H1 (cell line): ENCODE measurements at regions not wholly inside any gene's neighbourhood (a gene's known extent, or its start where the extent isn't known, plus 50 kb on each side); places are given as distances from the start of the nearest gene placed in this dataset.

Experiments
- CHD1 ChIP-seq: IDR thresholded peaks from 2 replicates; pipeline ENCODE4 v1.6.1; 2012; ENCODE audit warnings: low read depth, low read length, improper control_type of control experiment
- EZH2 ChIP-seq: fragments of 200-600 bp; sonication (generic); IDR thresholded peaks from 2 replicates; pipeline ENCODE4 v1.7.1; 2012; ENCODE audit warnings: low read depth, mild to moderate bottlenecking, moderate library complexity, low read length, inconsistent platforms; ENCODE audit not compliant: severe bottlenecking
- GABPA ChIP-seq: IDR thresholded peaks from 2 replicates; pipeline ENCODE4 v1.6.1; 2011; ENCODE audit warnings: mild to moderate bottlenecking, low read length, moderate library complexity, borderline replicate concordance; ENCODE audit not compliant: insufficient read depth
- GTF2F1 ChIP-seq: IDR thresholded peaks from 2 replicates; pipeline ENCODE4 v1.6.1; 2012; ENCODE audit warnings: low read depth, low read length, improper control_type of control experiment, borderline replicate concordance
- HDAC2 ChIP-seq, 2 experiments: fragments of 300-600 bp in 1 of 2; sonication (generic) in 1 of 2; IDR thresholded peaks; 2 replicates each; pipeline ENCODE4 v1.6.1; 2011 to 2012; ENCODE audit warnings: low read depth in 2 of 2, low read length in 2 of 2, mild to moderate bottlenecking in 2 of 2, moderate library complexity in 2 of 2, borderline replicate concordance in 1 of 2, inconsistent platforms in 1 of 2
- JUND ChIP-seq: IDR thresholded peaks from 2 replicates; pipeline ENCODE4 v1.6.1; 2011; ENCODE audit warnings: mild to moderate bottlenecking, improper control_type of control experiment, low read length
- KDM1A ChIP-seq: fragments of 200-600, 300-600 bp; sonication (generic); IDR thresholded peaks from 2 replicates; pipeline ENCODE4 v1.7.1; 2016; ENCODE audit warnings: mild to moderate bottlenecking, low read length, borderline replicate concordance
- SIRT6 ChIP-seq: IDR thresholded peaks from one replicate; pipeline ENCODE4 v1.7.1; 2012; ENCODE audit warnings: low read length, inconsistent platforms
- TBP ChIP-seq: IDR thresholded peaks from 2 replicates; pipeline ENCODE4 v1.6.1; 2011; ENCODE audit warnings: low read depth, low read length, improper control_type of control experiment
- TF ChIP-seq, protein P1 (sequence below), 3 experiments: IDR thresholded peaks; 1 replicate in 2 of 3; 2 replicates in 1 of 3; pipeline versions ENCODE4 v1.5.1 to v1.6.1; 2011; ENCODE audit warnings: low read length in 3 of 3, mild to moderate bottlenecking in 3 of 3, inconsistent platforms in 2 of 3, low read depth in 1 of 3, moderate library complexity in 1 of 3; ENCODE audit not compliant: insufficient read depth in 1 of 3; ENCODE audit errors: control extremely low read depth in 1 of 3
- TF ChIP-seq, protein P2 (sequence below): IDR thresholded peaks from 2 replicates; pipeline ENCODE4 v1.6.1; 2011; ENCODE audit warnings: low read depth, mild to moderate bottlenecking, low read length; ENCODE audit not compliant: insufficient read depth

GRCh38 chr7:148487912-148488311, 102.7 kb upstream of the C7orf33 start:
- TF ChIP-seq, protein P1, sequence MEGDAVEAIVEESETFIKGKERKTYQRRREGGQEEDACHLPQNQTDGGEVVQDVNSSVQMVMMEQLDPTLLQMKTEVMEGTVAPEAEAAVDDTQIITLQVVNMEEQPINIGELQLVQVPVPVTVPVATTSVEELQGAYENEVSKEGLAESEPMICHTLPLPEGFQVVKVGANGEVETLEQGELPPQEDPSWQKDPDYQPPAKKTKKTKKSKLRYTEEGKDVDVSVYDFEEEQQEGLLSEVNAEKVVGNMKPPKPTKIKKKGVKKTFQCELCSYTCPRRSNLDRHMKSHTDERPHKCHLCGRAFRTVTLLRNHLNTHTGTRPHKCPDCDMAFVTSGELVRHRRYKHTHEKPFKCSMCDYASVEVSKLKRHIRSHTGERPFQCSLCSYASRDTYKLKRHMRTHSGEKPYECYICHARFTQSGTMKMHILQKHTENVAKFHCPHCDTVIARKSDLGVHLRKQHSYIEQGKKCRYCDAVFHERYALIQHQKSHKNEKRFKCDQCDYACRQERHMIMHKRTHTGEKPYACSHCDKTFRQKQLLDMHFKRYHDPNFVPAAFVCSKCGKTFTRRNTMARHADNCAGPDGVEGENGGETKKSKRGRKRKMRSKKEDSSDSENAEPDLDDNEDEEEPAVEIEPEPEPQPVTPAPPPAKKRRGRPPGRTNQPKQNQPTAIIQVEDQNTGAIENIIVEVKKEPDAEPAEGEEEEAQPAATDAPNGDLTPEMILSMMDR (IDR thresholded peaks at IDR 0.05; ENCODE audit: control extremely low read depth in 1 of 3, insufficient read depth in 1 of 3, low read depth in 1 of 3, low read length in 3 of 3): no peak
- TF ChIP-seq HDAC2 (IDR thresholded peaks at IDR 0.05; ENCODE audit: borderline replicate concordance in 1 of 2, low read depth in 2 of 2, low read length in 2 of 2): no peak
- no peak for TF ChIP-seq JUND
- no peak for TF ChIP-seq EZH2
- no peak for TF ChIP-seq KDM1A
- TF ChIP-seq SIRT6: no peak
- TF ChIP-seq GTF2F1: no peak
- no peak for TF ChIP-seq CHD1
- TF ChIP-seq TBP: no peak
- TF ChIP-seq, protein P2, sequence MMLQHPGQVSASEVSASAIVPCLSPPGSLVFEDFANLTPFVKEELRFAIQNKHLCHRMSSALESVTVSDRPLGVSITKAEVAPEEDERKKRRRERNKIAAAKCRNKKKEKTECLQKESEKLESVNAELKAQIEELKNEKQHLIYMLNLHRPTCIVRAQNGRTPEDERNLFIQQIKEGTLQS: no peak
- TF ChIP-seq GABPA: no peak
